Astrocyte (in vitro differentiated cells and primary cell): ENCODE measurements at regions not wholly inside any gene's neighbourhood (a gene's known extent, or its start where the extent isn't known, plus 50 kb on each side); places are given as distances from the start of the nearest gene placed in this dataset.

ENCODE experiments used
- DNase-seq: peaks from one replicate; pipeline ENCODE4 v3.0.0-alpha.2; 2010; ENCODE audit warnings: low read depth
- FAIRE-seq: peaks from 2 replicates; lab custom pipeline; 2011; peaks lifted over from hg19 to GRCh38; lab: Jason Lieb, UNC
- H2AFZ ChIP-seq: 2 replicates; pipeline ENCODE4 v1.6.0; 2012; ENCODE audit warnings: low read depth, low read length, inconsistent platforms
- H3K27ac ChIP-seq: 2 replicates; pipeline ENCODE4 v1.5.1; 2011; ENCODE audit warnings: low read depth, low read length, inconsistent platforms
- H3K27me3 ChIP-seq: 2 replicates; pipeline ENCODE4 v1.6.0; 2011; ENCODE audit warnings: low read length, inconsistent platforms; ENCODE audit not compliant: insufficient read depth
- H3K36me3 ChIP-seq: 2 replicates; pipeline ENCODE4 v1.5.1; 2011; ENCODE audit warnings: low read length, inconsistent platforms; ENCODE audit not compliant: insufficient read depth
- H3K4me1 ChIP-seq: 2 replicates; pipeline ENCODE4 v1.5.1; 2011; ENCODE audit warnings: low read length, inconsistent platforms; ENCODE audit not compliant: insufficient read depth
- H3K4me2 ChIP-seq: 2 replicates; pipeline ENCODE4 v1.6.0; 2012; ENCODE audit warnings: low read length, inconsistent platforms
- H3K4me3 ChIP-seq: 2 replicates; pipeline ENCODE4 v1.5.1; 2011; ENCODE audit warnings: low read depth, mild to moderate bottlenecking, low read length, inconsistent platforms; ENCODE audit not compliant: insufficient read depth
- H3K79me2 ChIP-seq: 2 replicates; pipeline ENCODE4 v1.6.0; 2012; ENCODE audit warnings: mild to moderate bottlenecking, low read length, inconsistent platforms; ENCODE audit not compliant: insufficient read depth
- H3K9ac ChIP-seq: 2 replicates; pipeline ENCODE4 v1.6.0; 2012; ENCODE audit warnings: mild to moderate bottlenecking, low read length, inconsistent platforms
- H3K9me3 ChIP-seq: 2 replicates; pipeline ENCODE4 v1.5.1; 2012; ENCODE audit warnings: low read depth, mild to moderate bottlenecking, low read length, inconsistent platforms; ENCODE audit not compliant: insufficient read depth
- H4K20me1 ChIP-seq: 2 replicates; pipeline ENCODE4 v1.6.0; 2012; ENCODE audit warnings: low read length, inconsistent platforms; ENCODE audit not compliant: insufficient read depth
- H3K27ac Mint-ChIP-seq: one replicate; pipeline ENCODE4 v1.8.0; 2021; ENCODE audit warnings: mild to moderate bottlenecking, mixed read lengths; ENCODE audit not compliant: unreplicated experiment
- H3K27me3 Mint-ChIP-seq: one replicate; pipeline ENCODE4 v1.8.0; 2021; ENCODE audit warnings: low read depth, mixed read lengths; ENCODE audit not compliant: unreplicated experiment
- H3K36me3 Mint-ChIP-seq: one replicate; pipeline ENCODE4 v1.8.0; 2021; ENCODE audit warnings: low read depth, mixed read lengths; ENCODE audit not compliant: unreplicated experiment
- H3K4me1 Mint-ChIP-seq: one replicate; pipeline ENCODE4 v1.8.0; 2021; ENCODE audit warnings: low read depth, mixed read lengths; ENCODE audit not compliant: unreplicated experiment
- H3K4me3 Mint-ChIP-seq: one replicate; pipeline ENCODE4 v1.8.0; 2021; ENCODE audit warnings: mild to moderate bottlenecking, moderate library complexity, mixed read lengths; ENCODE audit not compliant: unreplicated experiment
- H3K9me3 Mint-ChIP-seq: one replicate; pipeline ENCODE4 v1.8.0; 2021; ENCODE audit warnings: mild to moderate bottlenecking, mixed read lengths; ENCODE audit not compliant: unreplicated experiment
- CTCF ChIP-seq: IDR thresholded peaks from 2 replicates; pipeline ENCODE4 v1.5.1; 2011; ENCODE audit warnings: low read depth, mild to moderate bottlenecking, inconsistent platforms, low read length, moderate library complexity; ENCODE audit not compliant: insufficient read depth
- EZH2 ChIP-seq: IDR thresholded peaks from 2 replicates; pipeline ENCODE4 v1.6.1; 2012; ENCODE audit warnings: mild to moderate bottlenecking, low read length, inconsistent platforms; ENCODE audit not compliant: insufficient read depth

GRCh38 chr22:44424867-44425693 lies 73.0 kb downstream of the RTL6 start:
- Mint-ChIP-seq H3K9me3 (peaks cover 20% of the 10 kb centered on the region), H3K27ac (no peak overlapping the region), H3K27me3 (peaks cover 30% of the 10 kb centered on the region), H3K36me3 (peaks cover 4% of the 10 kb centered on the region), H3K4me3 (no peak overlapping the region), H3K4me1 (no peaks in the 10 kb centered on the region)
- Histone ChIP-seq H4K20me1 (no peaks in the 10 kb centered on the region), H3K4me3 (no peak overlapping the region), H3K36me3 (no peaks in the 10 kb centered on the region), H3K27me3 (peaks cover 6% of the 10 kb centered on the region), H3K4me2 (no peak overlapping the region), H3K27ac (no peak overlapping the region), H3K79me2 (no peaks in the 10 kb centered on the region), H3K9me3 (peaks cover 3% of the 10 kb centered on the region), H3K4me1 (no peaks in the 10 kb centered on the region), H2AFZ (no peak overlapping the region), H3K9ac (no peak overlapping the region)
- FAIRE-seq (no peak), DNase-seq (no peak)
- TF ChIP-seq EZH2: no peak
- no peak for TF ChIP-seq CTCF

DNA sequence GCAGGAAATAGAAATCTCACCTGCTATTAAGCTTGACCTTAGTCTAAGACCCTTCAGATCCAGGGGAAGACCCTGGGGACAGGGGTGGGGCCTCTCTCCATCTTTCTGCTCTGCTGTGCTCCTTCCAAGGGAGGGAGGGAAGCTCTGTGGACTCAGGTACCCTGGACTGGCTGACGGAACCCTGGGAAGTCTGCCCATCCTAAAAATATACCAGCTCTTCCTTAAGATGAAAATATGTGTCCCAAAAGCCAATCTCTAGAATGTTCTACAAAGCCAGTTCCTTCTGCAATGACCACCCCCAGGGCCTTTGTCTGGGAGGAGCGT lies 73.7 kb downstream of the RTL6 start:
- Histone ChIP-seq H3K4me1 (no peaks in the 10 kb centered on the region), H3K9me3 (peaks cover 10% of the 10 kb centered on the region), H3K9ac (no peak overlapping the region), H3K27ac (no peak overlapping the region), H3K36me3 (no peaks in the 10 kb centered on the region), H2AFZ (no peak overlapping the region), H4K20me1 (no peaks in the 10 kb centered on the region), H3K27me3 (peaks cover 6% of the 10 kb centered on the region), H3K79me2 (no peaks in the 10 kb centered on the region), H3K4me2 (no peak overlapping the region), H3K4me3 (no peak overlapping the region)
- H3K4me1 Mint-ChIP-seq: no peaks in the 10 kb centered on the region
- H3K9me3 Mint-ChIP-seq: peaks cover 27% of the 10 kb centered on the region
- H3K27me3 Mint-ChIP-seq: peaks cover 25% of the 10 kb centered on the region
- no peak overlapping the region for H3K27ac Mint-ChIP-seq
- FAIRE-seq (no peak), DNase-seq (no peak)
- no peak overlapping the region for H3K4me3 Mint-ChIP-seq
- TF ChIP-seq EZH2: no peak
- no peak for TF ChIP-seq CTCF
- H3K36me3 Mint-ChIP-seq: peaks cover 4% of the 10 kb centered on the region
